ENCODE measurements at regions not wholly inside any gene's neighbourhood (a gene's known extent, or its start where the extent isn't known, plus 50 kb on each side); places are given as distances from the start of the nearest gene placed in this dataset.

- no peak overlapping the region for H3K4me3 ChIP-seq
Measured at GRCh38 chr9:108168236-108168850, 678.8 kb upstream of the KLF4 start.

DNA sequence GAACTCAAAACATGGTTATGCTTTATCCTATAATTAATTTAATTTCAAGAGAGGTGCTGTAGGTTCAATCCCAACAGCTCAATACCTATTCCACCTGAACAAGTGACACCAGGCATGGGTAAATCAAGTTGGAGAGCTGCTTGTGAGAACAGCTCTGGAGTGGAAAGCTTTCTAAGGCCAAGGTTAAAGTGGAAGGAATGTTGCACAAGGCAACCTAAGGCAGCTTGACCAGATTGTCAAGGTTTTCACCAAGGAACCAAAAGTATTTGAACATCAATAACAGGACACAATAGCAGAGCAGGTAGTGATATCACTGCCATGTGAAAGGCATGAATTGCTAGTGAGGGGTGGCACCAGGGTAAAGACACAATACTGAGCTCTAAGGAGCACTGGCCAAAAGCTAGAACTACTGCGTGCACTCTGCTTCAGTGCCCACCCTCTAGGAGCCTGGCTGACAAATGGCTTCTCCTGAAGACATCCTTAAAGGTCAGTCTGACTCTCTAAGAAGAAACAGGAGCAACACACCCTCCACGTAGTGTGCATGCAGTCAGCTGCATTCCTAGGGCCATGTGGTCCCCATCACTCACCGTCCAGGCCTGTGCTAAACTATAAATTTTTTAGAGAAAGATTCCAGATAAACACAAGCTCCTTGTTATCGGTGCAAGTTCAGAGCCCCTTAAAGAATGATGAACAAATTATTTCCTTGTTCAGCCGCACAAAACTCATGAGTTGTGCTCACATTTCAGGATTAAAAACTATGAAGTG is 677.7 kb upstream of the KLF4 start:
- Histone ChIP-seq H3K27ac (no peak overlapping the region), H3K4me3 (no peak overlapping the region)

More at GRCh38 chr9:108168236-108168850, 678.8 kb upstream of the KLF4 start:
- no peak overlapping the region for H3K27ac ChIP-seq

DNA sequence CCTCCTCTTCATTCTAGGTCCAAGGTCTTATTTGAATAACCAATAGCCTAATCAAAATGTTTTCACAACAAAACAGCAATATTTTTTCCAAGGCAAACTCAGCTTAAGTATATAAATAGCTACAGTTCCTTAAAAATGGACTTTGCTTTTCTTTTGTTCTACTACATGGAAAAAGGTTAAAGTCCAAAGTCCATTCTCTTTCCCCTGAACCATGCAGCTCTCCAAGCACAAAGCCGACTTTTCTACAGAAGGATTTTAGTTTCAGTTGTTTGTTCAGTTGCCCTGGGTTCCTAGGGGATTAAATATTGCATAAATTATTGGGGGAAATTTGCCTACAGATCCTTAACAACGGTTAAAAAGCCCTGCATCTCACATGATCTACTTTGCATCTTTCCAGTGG is 677.0 kb upstream of the KLF4 start:
- Histone ChIP-seq H3K27ac (no peak overlapping the region), H3K4me3 (no peak overlapping the region)

GRCh38 chr9:108163321-108164005 is 673.9 kb upstream of the KLF4 start:
- no peak overlapping the region for H3K27ac ChIP-seq

DNA sequence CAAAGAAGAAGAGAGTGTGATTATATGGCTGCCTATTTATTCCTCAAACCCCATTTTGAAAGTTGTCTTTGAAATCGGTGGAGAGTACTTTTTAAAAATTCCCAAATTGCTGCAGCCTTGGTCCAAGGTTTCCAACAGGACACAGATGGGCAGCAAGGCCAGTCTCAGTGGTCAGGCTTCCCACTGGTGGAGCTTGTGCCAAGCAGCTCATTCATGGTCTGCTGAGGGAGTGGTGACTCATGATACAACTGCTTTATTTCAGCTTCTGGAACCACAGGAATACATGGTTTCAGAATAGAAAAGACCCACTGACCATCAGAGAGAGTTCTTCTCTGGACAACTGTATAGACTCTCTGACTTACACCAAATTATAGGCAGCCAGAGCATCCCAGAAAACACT is 673.1 kb upstream of the KLF4 start:
- Histone ChIP-seq H3K4me3 (no peak overlapping the region), H3K27ac (no peak overlapping the region)

More at GRCh38 chr9:108163321-108164005, 673.9 kb upstream of the KLF4 start:
- H3K4me3 ChIP-seq: no peak overlapping the region

DNA sequence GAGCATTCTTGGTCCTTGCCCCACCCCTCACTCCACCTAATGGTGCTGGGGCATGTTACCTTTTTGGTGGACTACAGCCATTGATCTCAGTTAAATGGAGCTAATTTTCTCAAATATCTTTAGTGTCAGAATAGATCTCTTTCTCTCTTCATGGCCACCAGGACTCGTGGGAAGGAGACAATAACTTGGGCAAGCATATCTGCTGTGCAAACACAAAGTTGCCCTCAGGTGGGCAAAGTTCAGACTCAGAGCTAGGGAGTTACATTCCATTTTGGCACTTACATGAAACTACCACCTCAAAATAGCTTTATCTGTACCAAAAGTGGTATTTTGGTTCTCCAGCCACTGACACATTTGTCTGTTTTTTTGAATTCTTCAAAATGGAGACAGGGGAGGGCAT is 671.9 kb upstream of the KLF4 start:
- no peak overlapping the region for H3K4me3 ChIP-seq
- H3K27ac ChIP-seq: no peak overlapping the region

DNA sequence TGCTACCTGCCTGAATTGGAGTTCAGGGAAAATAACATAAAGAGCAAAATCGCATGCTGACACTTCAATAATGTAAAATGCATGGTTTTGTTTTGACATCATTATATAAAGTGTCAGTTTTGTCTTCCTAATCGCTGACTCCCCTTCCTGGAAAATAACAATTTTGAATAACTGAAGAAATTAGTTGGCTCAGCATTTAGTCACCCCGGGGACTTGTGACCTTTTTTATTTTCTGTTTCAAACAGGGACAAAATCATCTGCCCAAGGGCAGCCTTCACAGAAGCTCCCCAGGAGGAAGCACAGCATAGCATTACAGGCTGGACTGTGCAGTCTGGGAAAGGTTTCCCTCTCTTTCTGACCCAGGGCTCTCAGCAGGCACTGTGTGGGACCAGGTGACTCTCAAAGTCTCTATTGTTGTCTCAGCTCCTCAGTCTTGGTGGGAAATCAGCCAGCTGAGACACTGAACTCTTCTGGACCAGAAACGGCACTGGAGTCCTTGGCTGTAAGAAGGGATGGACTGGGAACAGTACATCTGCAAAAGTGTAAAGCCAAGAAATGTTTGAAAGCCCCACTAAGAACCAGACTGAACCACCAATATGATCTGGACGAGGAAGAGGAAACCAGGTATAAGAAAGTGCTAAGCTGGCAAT is 671.3 kb upstream of the KLF4 start:
- Histone ChIP-seq H3K4me3 (no peak overlapping the region), H3K27ac (peak overlapping the region in 1 of 21 experiments; percentile 28)

- H3K4me3 ChIP-seq: no peak overlapping the region
- H3K27ac ChIP-seq: no peak overlapping the region
Measured at GRCh38 chr9:108160039-108160438, 670.5 kb upstream of the KLF4 start.

GRCh38 chr9:108158236-108158995 is 668.8 kb upstream of the KLF4 start:
- Histone ChIP-seq H3K4me3 (no peak overlapping the region), H3K27ac (no peak overlapping the region)

DNA sequence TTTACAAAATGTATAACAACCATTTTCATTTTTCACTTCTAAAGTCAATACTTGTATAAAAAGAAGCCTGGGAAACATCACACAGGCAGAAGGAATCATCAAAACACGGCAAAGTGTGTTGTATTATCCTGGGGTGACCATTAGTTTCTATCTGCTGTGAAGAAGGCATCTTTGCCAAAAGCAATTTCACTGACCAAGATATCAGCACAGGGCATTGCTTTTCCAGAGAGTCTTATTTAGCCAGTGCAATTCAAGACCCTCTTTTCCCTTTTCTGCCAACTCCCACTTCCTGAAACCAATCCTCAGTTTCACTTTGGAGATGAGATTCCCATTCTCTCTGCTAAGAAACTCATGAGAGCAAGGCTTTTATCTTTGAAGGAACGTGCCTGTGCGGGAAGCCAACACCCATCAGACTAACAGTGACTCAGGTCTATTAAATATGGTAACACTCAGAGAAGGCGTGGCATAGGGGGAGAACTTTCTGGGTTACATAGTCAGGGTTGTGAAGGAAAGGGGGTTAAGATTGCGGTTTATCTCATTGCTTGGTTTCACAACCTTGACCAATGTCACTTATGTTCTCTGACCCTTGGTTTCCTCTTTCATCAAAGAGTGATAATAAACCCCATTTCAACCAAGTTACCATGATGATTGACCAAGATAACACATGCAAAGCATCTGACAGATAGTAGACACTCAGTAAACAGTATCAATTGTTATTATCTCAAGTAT is 666.9 kb upstream of the KLF4 start:
- peak overlapping the region in 5 of 21 experiments; percentile 4 to 49 (median 35) for H3K27ac ChIP-seq
- no peak overlapping the region for H3K4me3 ChIP-seq

DNA sequence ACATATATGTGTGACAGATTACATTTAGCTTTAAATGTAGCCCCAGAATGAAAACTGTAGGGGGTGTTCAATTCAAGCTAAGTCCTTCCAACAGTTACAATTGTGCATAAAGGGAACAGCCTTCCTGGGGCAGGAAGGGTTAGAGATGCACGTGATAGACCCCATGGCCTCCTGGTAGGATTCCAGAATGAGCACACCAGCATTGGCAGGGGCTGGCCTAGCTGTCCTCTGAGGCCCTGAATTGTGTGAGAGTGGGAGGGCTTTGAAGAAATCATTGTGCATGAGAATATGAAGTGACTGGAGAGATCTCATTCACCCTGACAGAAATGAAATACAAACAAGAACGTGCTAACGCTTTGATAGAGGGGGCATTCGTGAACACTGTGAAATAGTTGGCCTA is 663.8 kb upstream of the KLF4 start:
- H3K27ac ChIP-seq: no peak overlapping the region
- H3K4me3 ChIP-seq: no peak overlapping the region

DNA sequence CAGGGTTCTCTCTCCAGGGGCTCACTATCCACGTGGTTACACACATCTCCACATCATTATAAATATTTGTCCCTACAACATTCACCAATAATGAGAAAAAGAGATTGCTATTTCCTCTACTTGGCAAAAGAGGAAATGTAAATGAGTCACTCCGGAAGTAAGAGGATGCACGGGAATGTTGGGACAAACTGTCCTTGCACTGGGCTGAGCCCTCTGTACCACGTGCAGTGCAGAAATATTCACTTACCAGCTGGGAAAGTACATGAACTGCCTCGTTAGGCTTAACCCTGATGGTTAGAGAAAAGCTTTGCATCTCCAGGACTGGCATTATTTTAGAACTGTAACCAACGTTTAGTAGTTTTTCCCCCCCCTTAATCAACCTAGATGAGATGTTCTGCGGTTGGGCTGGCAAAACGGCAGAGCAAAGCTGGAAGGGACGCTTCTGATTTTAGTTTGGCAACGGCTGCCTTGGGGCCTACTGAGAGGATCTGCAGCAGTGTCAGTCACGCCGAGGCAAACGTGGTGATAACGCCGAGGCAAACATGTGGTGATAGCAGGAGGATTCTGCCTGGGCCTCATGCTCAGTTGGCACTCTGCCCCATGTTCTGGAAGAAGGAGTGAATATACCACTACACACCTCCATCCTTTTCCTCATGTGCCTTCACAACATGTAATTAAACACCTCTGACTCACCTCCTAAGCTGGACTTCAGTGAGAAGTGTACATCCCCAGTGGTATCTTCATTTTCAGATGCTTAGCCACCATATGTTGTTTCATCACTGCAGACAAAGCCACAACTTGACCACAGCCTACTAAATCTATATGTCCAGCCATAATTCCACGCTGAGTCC is 661.4 kb upstream of the KLF4 start:
- Histone ChIP-seq H3K27ac (peak overlapping the region in 9 of 21 experiments; percentile 15 to 79 (median 62)), H3K4me3 (no peak overlapping the region)

GRCh38 chr9:108149326-108149725 is 659.8 kb upstream of the KLF4 start:
- H3K27ac ChIP-seq: peak overlapping the region in 1 of 21 experiments; percentile 29
- no peak overlapping the region for H3K4me3 ChIP-seq

- no peak overlapping the region for H3K4me3 ChIP-seq
- H3K27ac ChIP-seq: peak overlapping the region in 16 of 21 experiments; percentile 4 to 83 (median 58)
Measured at GRCh38 chr9:108142504-108143201, 653.1 kb upstream of the KLF4 start.

DNA sequence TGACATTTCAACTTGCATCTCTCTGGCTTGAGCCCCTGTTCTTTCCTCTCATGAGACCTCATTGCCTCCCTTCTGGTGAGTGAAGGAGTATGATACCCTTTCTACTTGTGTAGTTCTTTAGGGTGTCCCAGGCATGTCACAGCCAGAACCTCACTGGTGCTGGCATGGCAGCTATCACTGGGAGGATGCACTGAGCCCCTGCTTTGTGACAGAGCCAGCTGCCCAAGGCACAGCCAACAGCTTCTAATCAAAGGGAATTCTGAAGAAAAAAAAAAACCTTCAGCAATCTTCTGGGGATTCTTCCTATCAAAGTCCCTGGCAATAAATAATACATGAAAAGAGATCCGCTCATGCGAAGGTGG is 652.6 kb upstream of the KLF4 start:
- Histone ChIP-seq H3K4me3 (no peak overlapping the region), H3K27ac (peak overlapping the region in 16 of 21 experiments; percentile 4 to 83 (median 58))

GRCh38 chr9:108139900-108140299 is 650.3 kb upstream of the KLF4 start:
- H3K4me3 ChIP-seq: no peak overlapping the region
- no peak overlapping the region for H3K27ac ChIP-seq

GRCh38 chr9:108138516-108138915 is 648.9 kb upstream of the KLF4 start:
- no peak overlapping the region for H3K4me3 ChIP-seq

More at GRCh38 chr9:108138516-108138915, 648.9 kb upstream of the KLF4 start:
- no peak overlapping the region for H3K27ac ChIP-seq

Measured in skin epidermis (tissue), 12 donors.